GM12878 (cell line): ENCODE measurements at regions not wholly inside any gene's neighbourhood (a gene's known extent, or its start where the extent isn't known, plus 50 kb on each side); places are given as distances from the start of the nearest gene placed in this dataset.

Experiments used
- ASH2L ChIP-seq: fragments of 300-600, 200-600 bp; sonication (generic); IDR thresholded peaks from 2 replicates; pipeline ENCODE4 v1.6.1; 2017; ENCODE audit warnings: low read depth, mild to moderate bottlenecking, borderline replicate concordance
- FOXK2 ChIP-seq: fragments of 450-650 bp; IDR thresholded peaks from 2 replicates; pipeline ENCODE4 v1.6.1; 2017; ENCODE audit warnings: mild to moderate bottlenecking, moderate library complexity
- MTA3 ChIP-seq: IDR thresholded peaks from 2 replicates; pipeline ENCODE4 v1.6.1; 2012; ENCODE audit warnings: low read length, inconsistent platforms, borderline replicate concordance
- RELA ChIP-seq: fragments of 450-650 bp; IDR thresholded peaks from 2 replicates; pipeline ENCODE4 v1.8.0; 2014; ENCODE audit warnings: borderline replicate concordance; ENCODE audit not compliant: partially characterized antibody
- RFX5 ChIP-seq: IDR thresholded peaks from 2 replicates; pipeline ENCODE4 v1.6.1; 2011; ENCODE audit warnings: low read depth, low read length, improper control_type of control experiment
- SUZ12 ChIP-seq: fragments of 200-600 bp; sonication (generic); IDR thresholded peaks from one replicate; pipeline ENCODE4 v1.6.1; 2018; ENCODE audit warnings: antibody characterized with exemption, mild to moderate bottlenecking; ENCODE audit not compliant: unreplicated experiment
- TF ChIP-seq, protein P1 (sequence below): fragments of 450-650 bp; IDR thresholded peaks from 2 replicates; pipeline ENCODE4 v1.6.1; 2017; ENCODE audit warnings: mild to moderate bottlenecking, low read depth, inconsistent platforms; ENCODE audit not compliant: poor library complexity, severe bottlenecking
- TF ChIP-seq, protein P2 (sequence below): fragments of 450-650 bp; IDR thresholded peaks from 2 replicates; pipeline ENCODE4 v1.6.1; 2017; ENCODE audit warnings: low read depth, mild to moderate bottlenecking, moderate library complexity
- TF ChIP-seq, protein P3 (sequence below): IDR thresholded peaks from 2 replicates; pipeline ENCODE4 v1.6.1; 2012; ENCODE audit warnings: low read depth, low read length, improper control_type of control experiment

DNA sequence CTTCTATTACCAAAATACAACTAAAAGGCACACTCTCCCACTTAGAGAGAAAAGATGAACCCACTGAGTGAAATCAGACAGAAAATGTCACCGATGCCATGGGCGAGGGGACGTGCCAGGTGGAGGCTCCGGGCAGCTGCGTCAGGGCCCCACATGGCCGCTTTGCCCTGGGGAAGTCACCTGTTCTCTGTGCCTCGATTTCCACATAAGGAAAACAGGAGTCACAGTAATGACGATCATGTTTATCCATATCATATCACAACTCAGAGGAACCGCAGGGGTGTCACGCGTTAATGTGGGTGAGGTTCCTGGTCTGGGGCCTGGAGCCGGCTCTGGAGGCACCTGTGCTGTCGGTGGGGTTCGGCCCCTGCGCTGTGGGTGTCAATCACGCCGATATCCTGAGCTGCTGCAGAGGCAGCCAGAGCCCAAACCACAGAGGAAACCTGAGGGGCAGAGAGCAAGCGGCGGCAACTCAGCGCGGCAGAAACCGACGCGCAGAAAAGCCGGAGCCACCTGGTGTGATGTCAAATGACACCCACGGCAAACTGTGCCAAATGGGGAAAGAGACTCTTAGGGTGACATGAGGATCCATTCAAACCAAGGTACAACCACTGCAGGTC lies 243.7 kb downstream of the BRD1 start (continued):
- TF ChIP-seq, protein P1, sequence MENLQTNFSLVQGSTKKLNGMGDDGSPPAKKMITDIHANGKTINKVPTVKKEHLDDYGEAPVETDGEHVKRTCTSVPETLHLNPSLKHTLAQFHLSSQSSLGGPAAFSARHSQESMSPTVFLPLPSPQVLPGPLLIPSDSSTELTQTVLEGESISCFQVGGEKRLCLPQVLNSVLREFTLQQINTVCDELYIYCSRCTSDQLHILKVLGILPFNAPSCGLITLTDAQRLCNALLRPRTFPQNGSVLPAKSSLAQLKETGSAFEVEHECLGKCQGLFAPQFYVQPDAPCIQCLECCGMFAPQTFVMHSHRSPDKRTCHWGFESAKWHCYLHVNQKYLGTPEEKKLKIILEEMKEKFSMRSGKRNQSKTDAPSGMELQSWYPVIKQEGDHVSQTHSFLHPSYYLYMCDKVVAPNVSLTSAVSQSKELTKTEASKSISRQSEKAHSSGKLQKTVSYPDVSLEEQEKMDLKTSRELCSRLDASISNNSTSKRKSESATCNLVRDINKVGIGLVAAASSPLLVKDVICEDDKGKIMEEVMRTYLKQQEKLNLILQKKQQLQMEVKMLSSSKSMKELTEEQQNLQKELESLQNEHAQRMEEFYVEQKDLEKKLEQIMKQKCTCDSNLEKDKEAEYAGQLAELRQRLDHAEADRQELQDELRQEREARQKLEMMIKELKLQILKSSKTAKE = no peak
- TF ChIP-seq SUZ12 (no peak), MTA3 (no peak), RELA (no peak), ASH2L (no peak), FOXK2 (no peak), RFX5 (no peak)
- TF ChIP-seq, protein P2, sequence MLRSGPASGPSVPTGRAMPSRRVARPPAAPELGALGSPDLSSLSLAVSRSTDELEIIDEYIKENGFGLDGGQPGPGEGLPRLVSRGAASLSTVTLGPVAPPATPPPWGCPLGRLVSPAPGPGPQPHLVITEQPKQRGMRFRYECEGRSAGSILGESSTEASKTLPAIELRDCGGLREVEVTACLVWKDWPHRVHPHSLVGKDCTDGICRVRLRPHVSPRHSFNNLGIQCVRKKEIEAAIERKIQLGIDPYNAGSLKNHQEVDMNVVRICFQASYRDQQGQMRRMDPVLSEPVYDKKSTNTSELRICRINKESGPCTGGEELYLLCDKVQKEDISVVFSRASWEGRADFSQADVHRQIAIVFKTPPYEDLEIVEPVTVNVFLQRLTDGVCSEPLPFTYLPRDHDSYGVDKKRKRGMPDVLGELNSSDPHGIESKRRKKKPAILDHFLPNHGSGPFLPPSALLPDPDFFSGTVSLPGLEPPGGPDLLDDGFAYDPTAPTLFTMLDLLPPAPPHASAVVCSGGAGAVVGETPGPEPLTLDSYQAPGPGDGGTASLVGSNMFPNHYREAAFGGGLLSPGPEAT = no peak
- TF ChIP-seq, protein P3, sequence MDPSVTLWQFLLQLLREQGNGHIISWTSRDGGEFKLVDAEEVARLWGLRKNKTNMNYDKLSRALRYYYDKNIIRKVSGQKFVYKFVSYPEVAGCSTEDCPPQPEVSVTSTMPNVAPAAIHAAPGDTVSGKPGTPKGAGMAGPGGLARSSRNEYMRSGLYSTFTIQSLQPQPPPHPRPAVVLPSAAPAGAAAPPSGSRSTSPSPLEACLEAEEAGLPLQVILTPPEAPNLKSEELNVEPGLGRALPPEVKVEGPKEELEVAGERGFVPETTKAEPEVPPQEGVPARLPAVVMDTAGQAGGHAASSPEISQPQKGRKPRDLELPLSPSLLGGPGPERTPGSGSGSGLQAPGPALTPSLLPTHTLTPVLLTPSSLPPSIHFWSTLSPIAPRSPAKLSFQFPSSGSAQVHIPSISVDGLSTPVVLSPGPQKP = no peak
